Activated naive CD8-positive, alpha-beta T cell treated with anti-CD3 and anti-CD28 coated beads, Interleukin-2, amount 50 U/mL, for 16 hours (primary cell): ENCODE measurements at regions not wholly inside any gene's neighbourhood (a gene's known extent, or its start where the extent isn't known, plus 50 kb on each side); places are given as distances from the start of the nearest gene placed in this dataset.
"Not testable (repeated sequence)": the region's sequence is repeated elsewhere in the genome, so short reads cannot be mapped to it uniquely, and the experiment has no call there.

Source experiments
- DNase-seq: peaks from one replicate; pipeline ENCODE4 v3.0.0-alpha.2; 2020; ENCODE audit warnings: low read depth, low spot score

DNA sequence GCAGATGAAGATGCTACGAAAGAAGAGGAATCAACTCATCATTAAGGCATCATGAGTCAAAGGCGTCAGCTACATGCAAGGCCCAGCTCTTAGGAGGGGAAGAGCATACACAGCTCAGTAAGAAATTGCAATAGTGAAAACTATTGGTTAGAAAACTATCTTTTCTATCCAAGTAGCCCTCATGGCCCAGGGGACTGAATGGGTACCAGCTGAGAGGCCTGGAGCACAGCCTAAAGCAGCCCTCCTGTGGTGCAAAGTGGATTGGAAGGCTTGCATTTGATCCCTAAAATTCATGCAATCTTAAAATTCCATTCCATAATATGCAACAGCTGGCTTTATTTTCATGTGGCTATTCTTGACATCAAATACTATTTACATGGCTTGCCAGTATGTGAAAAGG lies 251.8 kb upstream of the USP24 start:
- no peak for DNase-seq

DNA sequence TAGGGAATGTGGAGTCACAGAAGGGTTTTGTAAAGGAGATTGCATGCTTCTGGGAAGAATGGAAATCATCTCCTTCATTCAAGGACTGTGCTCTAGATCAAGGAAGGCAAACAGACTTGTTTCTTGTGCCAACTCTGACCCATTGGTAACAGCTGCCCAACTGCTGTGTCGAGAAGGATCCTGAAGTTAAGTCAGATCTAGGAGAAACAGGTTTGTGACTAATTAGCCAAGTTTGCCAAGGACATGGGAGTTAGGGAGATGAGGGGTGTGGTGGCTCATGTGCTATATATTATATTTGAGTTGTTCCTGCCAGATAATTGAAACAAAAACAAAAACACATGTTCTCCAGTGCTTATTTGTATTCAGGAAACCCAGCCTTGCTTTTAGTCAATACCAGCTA lies 251.2 kb upstream of the USP24 start:
- no peak for DNase-seq

DNA sequence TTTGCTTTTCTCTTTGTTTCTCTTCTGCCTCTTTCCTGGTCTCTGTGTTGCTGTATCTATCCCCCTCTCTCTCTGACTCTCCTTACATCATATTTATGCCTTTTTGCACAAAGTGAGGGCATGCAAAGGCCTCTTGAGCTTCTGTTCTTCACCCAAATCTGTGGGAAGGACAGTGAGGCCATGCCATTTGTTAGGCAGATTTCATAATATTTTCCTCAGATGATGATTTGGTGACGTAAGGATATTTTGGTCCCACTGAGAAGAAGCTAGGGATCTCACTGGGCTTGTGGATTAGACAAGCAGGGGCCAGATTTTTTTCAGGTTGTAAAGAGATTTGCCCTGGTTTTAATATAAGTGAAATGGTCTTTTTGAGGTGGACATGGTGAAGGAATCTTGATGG lies 249.4 kb upstream of the USP24 start:
- DNase-seq = no peak

DNA sequence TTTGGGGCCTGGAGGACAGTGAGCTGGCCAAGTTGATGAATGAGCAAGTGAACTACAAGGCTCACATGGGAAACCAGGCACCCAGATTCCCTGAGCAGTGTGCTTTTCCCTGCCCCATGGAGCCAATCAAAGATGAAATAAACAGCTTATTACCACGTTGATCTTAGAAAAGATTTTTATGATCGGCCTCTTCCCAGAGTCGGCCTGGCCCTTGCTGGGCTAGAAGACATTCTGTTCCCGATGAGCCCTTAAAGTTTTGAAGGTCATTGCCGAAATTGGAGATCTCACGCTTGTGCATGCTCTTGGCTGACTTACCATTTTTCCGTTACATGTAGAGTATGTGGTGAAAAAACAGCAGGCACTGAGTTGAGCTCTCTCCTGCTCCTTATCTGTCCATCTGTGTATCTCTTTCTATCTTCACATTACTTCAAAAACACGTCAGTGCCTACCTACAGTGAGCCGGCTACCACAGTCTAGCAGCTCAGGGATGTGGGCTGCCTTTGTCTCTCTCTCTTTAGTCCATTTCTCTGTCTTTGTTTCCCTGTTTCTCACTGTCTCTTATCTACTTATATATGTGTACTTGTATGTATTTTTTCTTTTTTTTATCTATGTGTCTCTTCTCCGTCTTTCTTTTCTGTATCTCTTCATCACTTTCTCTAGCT lies 248.8 kb upstream of the USP24 start:
- DNase-seq = no peak

GRCh38 chr1:55457874-55458273 lies 242.7 kb upstream of the USP24 start:
- no peak for DNase-seq

DNA sequence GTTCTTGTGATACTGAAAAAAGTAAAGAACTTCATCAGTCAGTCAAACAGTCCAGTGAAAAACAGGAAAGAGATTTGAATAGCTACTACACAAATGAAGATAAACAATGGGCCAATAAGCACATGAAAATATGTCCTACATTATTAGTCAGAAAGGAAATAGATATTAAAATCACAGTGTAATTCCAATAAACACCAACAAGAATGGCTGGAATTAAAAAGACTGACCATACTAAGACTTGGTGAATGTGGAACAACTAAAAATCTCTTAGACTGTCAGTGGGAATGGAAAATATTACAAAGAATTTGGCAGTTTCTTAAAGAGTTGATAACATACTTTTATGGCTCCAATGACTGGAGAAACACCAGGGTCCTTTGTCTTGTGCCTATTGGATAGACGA lies 241.8 kb upstream of the USP24 start:
- DNase-seq = no peak

DNA sequence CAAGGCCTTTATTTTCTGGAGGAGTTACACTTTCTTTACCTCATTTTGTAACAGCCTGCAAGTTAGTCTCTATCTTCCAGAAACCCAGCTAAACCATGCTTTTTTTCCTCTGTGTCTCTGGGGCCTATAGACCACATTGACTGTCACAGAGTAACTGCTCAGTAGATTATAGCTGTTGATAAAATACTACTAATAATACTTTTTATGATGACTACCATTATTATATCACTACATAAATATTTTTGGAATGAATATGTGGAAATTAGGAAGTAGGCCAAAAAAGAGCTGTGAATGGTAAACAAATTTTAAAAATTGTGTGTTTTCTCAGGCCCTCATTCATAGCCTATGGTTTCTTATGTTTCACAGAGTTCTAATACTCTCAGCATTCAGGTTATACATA lies 233.1 kb upstream of the USP24 start:
- DNase-seq = no peak

DNA sequence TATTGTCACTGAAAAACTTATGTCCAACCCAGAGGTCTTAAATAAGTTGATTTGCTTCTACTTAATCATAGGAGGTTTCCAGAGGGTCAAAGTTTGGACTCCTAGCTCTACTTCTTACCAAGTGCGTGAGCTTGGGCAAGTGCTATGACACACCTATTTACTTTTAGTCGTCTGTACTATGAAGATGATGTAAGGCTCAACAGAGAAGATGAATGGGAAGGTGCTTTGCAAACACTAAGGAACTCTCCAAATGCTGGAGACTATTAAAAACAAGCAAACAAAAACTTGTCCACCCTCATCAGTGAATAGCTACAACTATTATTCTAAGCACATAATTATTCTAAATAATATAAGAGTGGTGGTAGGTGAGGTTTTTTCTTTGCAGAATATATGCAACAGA lies 232.3 kb upstream of the USP24 start:
- no peak for DNase-seq

GRCh38 chr1:55446351-55446750 lies 231.2 kb upstream of the USP24 start:
- DNase-seq = no peak

GRCh38 chr1:55445416-55445815 lies 230.3 kb upstream of the USP24 start:
- DNase-seq = no peak

DNA sequence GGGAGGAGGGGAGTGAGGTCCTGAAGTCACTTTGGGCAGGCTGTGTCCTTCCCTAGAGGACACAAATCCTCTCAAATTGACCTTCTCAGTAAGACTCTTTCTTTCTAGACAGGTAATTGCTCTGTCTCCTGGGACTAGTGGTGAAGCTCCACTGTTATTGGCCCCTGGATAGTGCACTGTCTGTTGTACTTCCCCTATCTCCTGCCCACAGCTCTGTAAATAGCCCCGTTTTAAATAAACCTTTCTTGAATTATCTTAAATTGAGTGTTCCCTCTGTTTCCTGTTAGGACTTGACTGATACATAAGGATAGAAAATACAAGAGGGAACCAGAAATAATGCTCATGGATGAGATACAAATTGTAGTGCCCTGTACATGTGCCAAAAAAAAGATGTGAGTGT lies 229.5 kb upstream of the USP24 start:
- no peak for DNase-seq

GRCh38 chr1:55443175-55443915 lies 228.2 kb upstream of the USP24 start:
- no peak for DNase-seq

DNA sequence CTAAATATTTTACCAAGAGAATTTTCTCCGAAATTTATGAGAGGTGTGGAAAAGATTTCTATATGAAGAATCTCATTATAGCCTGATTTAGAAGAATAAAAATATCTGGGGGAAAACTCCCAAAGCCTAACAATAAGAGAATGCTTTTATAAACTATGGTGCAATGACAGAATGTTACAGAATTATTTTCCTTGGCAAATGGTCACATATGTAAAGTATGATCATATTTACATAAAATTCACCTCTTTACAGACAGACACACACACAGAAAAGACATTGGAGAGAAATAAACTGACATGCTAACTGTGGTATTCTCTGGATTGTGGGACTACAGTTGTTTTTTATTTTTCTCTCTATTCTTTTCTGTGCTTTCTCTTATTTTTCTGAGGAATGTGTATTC lies 226.3 kb upstream of the USP24 start:
- DNase-seq = no peak

GRCh38 chr1:55437692-55438091 lies 222.5 kb upstream of the USP24 start:
- DNase-seq = no peak

DNA sequence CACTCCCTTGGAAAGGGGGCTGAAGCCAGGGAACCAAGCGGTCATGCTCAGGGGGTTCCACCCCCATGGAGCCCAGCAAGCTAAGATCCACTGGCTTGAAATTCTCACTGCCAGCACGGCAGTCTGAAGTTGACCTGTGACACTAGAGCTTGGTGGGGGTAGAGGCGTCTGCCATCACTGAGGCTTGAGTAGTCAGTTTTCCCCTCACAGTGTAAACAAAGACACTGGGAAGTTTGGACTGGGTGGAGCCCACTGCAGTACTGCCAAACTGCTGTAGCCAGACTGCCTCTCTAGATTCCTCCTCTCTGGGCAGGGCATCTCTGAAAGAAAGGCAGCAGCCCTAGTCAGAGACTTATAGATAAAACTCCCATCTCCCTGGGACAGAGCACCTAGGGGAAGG lies 215.6 kb upstream of the USP24 start:
- DNase-seq = not testable (repeated sequence)

GRCh38 chr1:55430206-55430605 lies 215.0 kb upstream of the USP24 start:
- DNase-seq = not testable (repeated sequence)

DNA sequence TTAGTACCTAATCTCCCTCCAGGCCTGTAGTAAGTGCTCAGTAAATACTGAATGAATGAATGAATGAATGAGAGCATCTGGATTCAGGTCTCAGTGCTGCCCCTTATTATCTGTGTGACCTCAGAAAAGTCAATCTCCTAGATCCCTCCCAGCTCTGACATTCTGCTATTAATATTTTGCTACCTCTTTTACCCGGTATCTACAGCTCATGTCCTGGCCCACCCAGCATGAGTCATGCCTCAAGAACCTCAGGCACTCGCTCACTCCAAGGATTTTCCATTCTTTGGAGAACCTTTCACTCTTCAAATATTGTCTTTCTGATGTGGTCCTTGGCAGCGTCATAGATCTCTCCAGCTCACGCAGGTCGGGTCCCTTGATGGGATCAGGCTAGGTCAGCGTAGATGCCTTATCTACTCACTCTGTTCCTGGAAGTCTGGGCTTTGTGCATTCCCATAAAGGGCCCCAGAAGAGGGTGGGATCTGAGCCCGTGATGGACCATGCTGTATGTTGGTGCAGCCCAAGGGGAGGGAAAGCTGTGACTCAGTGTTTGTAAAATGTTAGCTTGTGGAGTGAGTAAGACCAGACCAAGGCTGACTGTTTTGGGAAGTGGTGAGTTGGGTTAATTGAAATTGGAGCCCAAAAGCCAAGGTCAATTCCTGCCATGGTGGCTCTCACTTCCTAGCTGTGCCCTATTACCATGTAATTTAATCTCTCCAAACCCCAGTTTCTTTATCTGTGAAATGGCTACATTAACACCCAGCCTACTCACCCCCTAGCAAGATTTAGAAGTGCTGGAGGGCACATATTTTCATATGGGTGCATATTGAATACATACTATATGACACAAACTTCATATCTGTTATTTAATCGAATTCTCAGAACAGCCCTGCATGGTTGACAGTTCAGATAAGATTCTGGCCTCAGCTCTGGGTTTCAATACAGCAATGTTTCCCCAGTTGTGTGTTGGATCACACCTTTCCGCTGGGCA lies 214.1 kb upstream of the USP24 start:
- DNase-seq = no peak

GRCh38 chr1:55428231-55428630 lies 213.1 kb upstream of the USP24 start:
- DNase-seq = no peak

DNA sequence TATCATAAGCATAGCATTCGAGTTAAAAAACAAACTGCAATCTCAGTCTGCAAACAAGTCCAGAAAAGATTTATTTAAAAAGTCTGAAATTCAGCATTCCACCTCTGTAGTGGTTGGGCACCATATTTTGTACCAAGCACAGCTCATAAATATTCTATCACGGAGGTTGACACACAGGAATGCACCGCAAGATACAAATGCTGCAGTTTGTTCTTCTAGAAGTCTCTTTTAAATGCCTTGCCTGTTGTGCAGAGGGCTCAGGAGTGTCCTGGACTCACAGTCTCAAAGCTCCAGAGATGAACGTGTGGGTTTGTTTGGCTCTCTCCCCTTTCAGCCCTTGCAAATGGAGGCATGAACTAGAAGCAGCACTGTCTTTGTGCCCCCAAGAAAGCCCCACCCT lies 212.4 kb upstream of the USP24 start:
- no peak for DNase-seq

DNA sequence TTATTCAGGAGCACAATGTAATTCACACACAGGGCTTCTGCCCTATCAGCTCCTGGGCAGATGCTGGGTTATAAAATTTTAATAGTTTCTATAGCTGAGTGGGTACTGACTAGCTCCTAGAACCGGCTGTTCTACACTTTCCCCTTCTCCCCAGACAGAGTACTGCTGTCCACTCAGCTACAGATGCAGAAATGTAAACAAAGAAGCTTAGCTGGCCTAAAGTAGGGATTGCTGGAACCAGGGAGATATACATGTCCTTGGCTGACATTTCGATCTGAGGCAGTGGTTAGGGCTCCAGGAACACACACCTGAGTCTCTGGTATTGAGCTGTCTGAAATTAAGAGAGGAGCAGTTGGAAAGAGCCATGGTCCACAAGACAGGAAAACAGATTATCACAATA lies 211.5 kb upstream of the USP24 start:
- no peak for DNase-seq

GRCh38 chr1:55426156-55426555 lies 211.0 kb upstream of the USP24 start:
- no peak for DNase-seq

GRCh38 chr1:55425310-55425930 lies 210.3 kb upstream of the USP24 start:
- no peak for DNase-seq
